ENCODE measurements at regions not wholly inside any gene's neighbourhood (a gene's known extent, or its start where the extent isn't known, plus 50 kb on each side); places are given as distances from the start of the nearest gene placed in this dataset.
"Not testable (repeated sequence)": the region's sequence is repeated elsewhere in the genome, so short reads cannot be mapped to it uniquely, and the experiment has no call there.

- ATAC-seq (no peak), DNase-seq (no peak)
- Mint-ChIP-seq H3K27me3 (no peaks in the 10 kb centered on the region), H3K4me1 (no peaks in the 10 kb centered on the region), H3K27ac (no peak overlapping the region), H3K9me3 (peaks cover 17 to 32% of the 10 kb centered on the region in 2 donors), H3K4me3 (no peak overlapping the region)
These were observed 200.5 kb upstream of the LRRC4C start for GRCh38 chr11:41659985-41660384.

- DNase-seq (no peak), ATAC-seq (no peak)
- no peaks in the 10 kb centered on the region for H3K27me3 Mint-ChIP-seq
- H3K4me1 Mint-ChIP-seq, result no peaks in the 10 kb centered on the region
- peaks cover 13 to 28% of the 10 kb centered on the region in 2 donors for H3K9me3 Mint-ChIP-seq
- H3K4me3 Mint-ChIP-seq, result no peak overlapping the region
- no peak overlapping the region for H3K27ac Mint-ChIP-seq
These were observed 201.1 kb upstream of the LRRC4C start for GRCh38 chr11:41660585-41660984.

- Mint-ChIP-seq H3K27me3 (no peaks in the 10 kb centered on the region), H3K4me1 (no peaks in the 10 kb centered on the region), H3K27ac (no peak overlapping the region), H3K9me3 (peaks cover 5 to 10% of the 10 kb centered on the region in 2 donors), H3K4me3 (no peak overlapping the region)
- ATAC-seq, result no peak
- no peak for DNase-seq
These were observed 206.2 kb upstream of the LRRC4C start for GRCh38 chr11:41665441-41666360.

- ATAC-seq (no peak), DNase-seq (no peak)
- no peaks in the 10 kb centered on the region for H3K27me3 Mint-ChIP-seq
- peaks cover 5 to 17% of the 10 kb centered on the region in 2 donors for H3K9me3 Mint-ChIP-seq
- H3K27ac Mint-ChIP-seq, result no peak overlapping the region
- H3K4me1 Mint-ChIP-seq, result no peaks in the 10 kb centered on the region
- no peak overlapping the region for H3K4me3 Mint-ChIP-seq
These were observed 207.7 kb upstream of the LRRC4C start for GRCh38 chr11:41666951-41667653.

- DNase-seq (no peak), ATAC-seq (no peak)
- H3K4me3 Mint-ChIP-seq, result no peak overlapping the region
- H3K9me3 Mint-ChIP-seq, result peaks cover 9 to 22% of the 10 kb centered on the region in 2 donors
- no peaks in the 10 kb centered on the region for H3K27me3 Mint-ChIP-seq
- H3K27ac Mint-ChIP-seq, result no peak overlapping the region
- no peaks in the 10 kb centered on the region for H3K4me1 Mint-ChIP-seq
These were observed 215.8 kb upstream of the LRRC4C start for GRCh38 chr11:41675205-41675604.

GRCh38 chr11:41713030-41713429, 253.6 kb upstream of the LRRC4C start:
- no peak overlapping the region for H3K27ac Mint-ChIP-seq
- H3K4me1 Mint-ChIP-seq, result no peaks in the 10 kb centered on the region
- ATAC-seq (no peak), DNase-seq (no peak)
- no peaks in the 10 kb centered on the region for H3K27me3 Mint-ChIP-seq
- peaks cover 24 to 32% of the 10 kb centered on the region in 2 donors for H3K9me3 Mint-ChIP-seq
- no peak overlapping the region for H3K4me3 Mint-ChIP-seq

- H3K4me1 Mint-ChIP-seq, result no peaks in the 10 kb centered on the region
- DNase-seq, result no peak
- ATAC-seq, result no peak
- H3K27me3 Mint-ChIP-seq, result no peaks in the 10 kb centered on the region
- peaks cover 20 to 32% of the 10 kb centered on the region in 2 donors for H3K9me3 Mint-ChIP-seq
- H3K27ac Mint-ChIP-seq, result no peak overlapping the region
- no peak overlapping the region for H3K4me3 Mint-ChIP-seq
These were observed 254.6 kb upstream of the LRRC4C start for GRCh38 chr11:41714101-41714500.

GRCh38 chr11:41716862-41717261, 257.4 kb upstream of the LRRC4C start:
- Mint-ChIP-seq H3K4me3 (no peak overlapping the region), H3K27me3 (no peaks in the 10 kb centered on the region), H3K9me3 (peaks cover 24 to 32% of the 10 kb centered on the region in 2 donors), H3K4me1 (no peaks in the 10 kb centered on the region), H3K27ac (no peak overlapping the region)
- no peak for ATAC-seq
- no peak for DNase-seq

- no peaks in the 10 kb centered on the region for H3K4me1 Mint-ChIP-seq
- peaks cover 23 to 25% of the 10 kb centered on the region in 2 donors for H3K9me3 Mint-ChIP-seq
- DNase-seq (no peak), ATAC-seq (no peak)
- no peaks in the 10 kb centered on the region for H3K27me3 Mint-ChIP-seq
- H3K27ac Mint-ChIP-seq, result no peak overlapping the region
- no peak overlapping the region for H3K4me3 Mint-ChIP-seq
These were observed 261.3 kb upstream of the LRRC4C start for GRCh38 chr11:41720761-41721160.

GRCh38 chr11:41728161-41728560, 268.7 kb upstream of the LRRC4C start:
- H3K27ac Mint-ChIP-seq, H3K4me1 Mint-ChIP-seq, H3K27me3 Mint-ChIP-seq, ATAC-seq, DNase-seq, H3K4me3 Mint-ChIP-seq: not testable (repeated sequence)
- peaks cover 23 to 42% of the 10 kb centered on the region in 2 donors for H3K9me3 Mint-ChIP-seq

- Mint-ChIP-seq H3K9me3 (peaks cover 6 to 7% of the 10 kb centered on the region in 2 donors), H3K27ac (no peak overlapping the region), H3K27me3 (no peaks in the 10 kb centered on the region), H3K4me3 (no peak overlapping the region), H3K4me1 (no peaks in the 10 kb centered on the region)
- ATAC-seq, result no peak
- no peak for DNase-seq
These were observed 315.8 kb upstream of the LRRC4C start for GRCh38 chr11:41775296-41775695.

GRCh38 chr11:41779401-41779960, 320.0 kb upstream of the LRRC4C start:
- ATAC-seq, result no peak
- Mint-ChIP-seq H3K4me1 (no peaks in the 10 kb centered on the region), H3K27ac (no peak overlapping the region), H3K27me3 (no peaks in the 10 kb centered on the region), H3K9me3 (peaks cover 10 to 24% of the 10 kb centered on the region in 2 donors), H3K4me3 (no peak overlapping the region)
- no peak for DNase-seq

GRCh38 chr11:41781441-41781840, 322.0 kb upstream of the LRRC4C start:
- ATAC-seq (no peak), DNase-seq (no peak)
- Mint-ChIP-seq H3K27me3 (no peaks in the 10 kb centered on the region), H3K4me3 (no peak overlapping the region), H3K27ac (no peak overlapping the region), H3K4me1 (no peaks in the 10 kb centered on the region), H3K9me3 (peaks cover 10 to 25% of the 10 kb centered on the region in 2 donors)

- H3K4me3 Mint-ChIP-seq, result no peak overlapping the region
- H3K4me1 Mint-ChIP-seq, result no peaks in the 10 kb centered on the region
- ATAC-seq (no peak), DNase-seq (no peak)
- no peaks in the 10 kb centered on the region for H3K27me3 Mint-ChIP-seq
- peaks cover 13 to 25% of the 10 kb centered on the region in 2 donors for H3K9me3 Mint-ChIP-seq
- no peak overlapping the region for H3K27ac Mint-ChIP-seq
These were observed 325.3 kb upstream of the LRRC4C start for GRCh38 chr11:41784513-41785335.

GRCh38 chr11:41786087-41786486, 326.6 kb upstream of the LRRC4C start:
- Mint-ChIP-seq H3K27ac (no peak overlapping the region), H3K4me3 (no peak overlapping the region)
- no peak for ATAC-seq

More at GRCh38 chr11:41786087-41786486, 326.6 kb upstream of the LRRC4C start:
- Mint-ChIP-seq H3K4me1 (no peaks in the 10 kb centered on the region), H3K9me3 (peaks cover 13 to 25% of the 10 kb centered on the region in 2 donors), H3K27me3 (no peaks in the 10 kb centered on the region)
- no peak for DNase-seq

All from stimulated activated naive CD8-positive, alpha-beta T cell treated with anti-CD3 and anti-CD28 coated beads, Interleukin-15, amount 100 ng/mL, for 72 hours (primary cell).